ENCODE measurements at regions not wholly inside any gene's neighbourhood (a gene's known extent, or its start where the extent isn't known, plus 50 kb on each side); places are given as distances from the start of the nearest gene placed in this dataset.

DNA sequence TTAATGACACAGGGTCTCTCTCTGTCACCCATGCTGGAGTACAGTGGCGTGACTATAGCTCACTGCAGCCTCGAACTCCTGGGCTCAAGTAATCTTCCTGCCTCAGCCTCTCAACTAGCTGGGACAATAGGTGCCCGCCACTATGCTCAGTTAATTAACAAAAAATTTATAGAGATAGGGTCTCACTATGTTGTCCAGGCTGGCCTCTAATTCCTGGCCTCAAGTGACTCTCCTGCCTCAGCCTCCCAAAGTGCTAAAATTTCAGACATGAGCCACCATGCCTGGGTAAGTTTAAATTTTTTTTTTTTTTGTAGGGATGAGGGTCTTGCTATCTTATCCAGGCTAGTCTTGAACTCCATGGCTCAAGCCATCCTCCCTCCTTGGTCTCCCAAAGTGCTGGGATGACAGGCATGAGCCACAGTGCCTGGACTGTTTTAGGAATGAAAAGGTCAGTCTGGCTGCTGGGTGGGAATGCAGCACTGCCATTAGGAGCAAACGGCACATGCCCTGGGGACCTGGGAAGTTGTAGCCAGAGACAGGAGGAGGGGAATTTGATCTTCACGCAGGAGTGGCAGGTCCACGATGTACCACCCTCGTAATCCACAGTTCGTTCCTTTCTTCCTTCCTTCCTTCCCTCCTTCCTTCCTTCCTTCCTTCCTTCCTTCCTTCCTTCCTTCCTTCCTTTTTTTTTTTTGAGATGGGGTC, 106.7 kb downstream of the HAPSTR1 start:
- no peak for TF ChIP-seq CTCF (IDR thresholded peaks at IDR 0.05; ENCODE audit: insufficient read depth, low read length)
- H3K4me3 ChIP-seq (ENCODE audit: low read depth, low read length) = no peak overlapping the region
- no peak for DNase-seq (ENCODE audit: low read depth)

DNA sequence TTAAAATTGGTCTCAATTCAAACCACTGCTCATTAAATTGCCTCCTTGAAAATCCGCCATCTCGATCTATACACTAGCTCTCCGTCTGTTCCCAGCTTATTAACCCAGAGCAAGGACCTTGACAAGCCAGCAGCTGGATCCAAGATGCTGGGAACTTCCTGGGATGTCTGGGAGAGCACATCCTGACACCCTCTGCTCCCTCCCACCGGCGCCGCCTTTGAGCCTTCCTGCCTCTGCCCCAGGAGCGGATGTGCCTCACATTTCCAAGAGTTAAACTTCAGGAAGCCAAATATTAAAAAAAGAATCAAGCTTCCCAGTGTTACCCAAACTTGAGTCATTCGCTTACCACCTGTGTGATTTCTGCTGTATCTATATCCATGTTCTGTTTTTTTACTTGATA, 107.9 kb downstream of the HAPSTR1 start:
- no peak for TF ChIP-seq CTCF (IDR thresholded peaks at IDR 0.05; ENCODE audit: insufficient read depth, low read length)
- DNase-seq (ENCODE audit: low read depth) = no peak
- H3K4me3 ChIP-seq (ENCODE audit: low read depth, low read length) = no peak overlapping the region

GRCh38 chr16:9199751-9200150, 108.3 kb downstream of the HAPSTR1 start:
- no peak overlapping the region for H3K4me3 ChIP-seq (ENCODE audit: low read depth, low read length)
- no peak for DNase-seq (ENCODE audit: low read depth)
- no peak for TF ChIP-seq CTCF (IDR thresholded peaks at IDR 0.05; ENCODE audit: insufficient read depth, low read length)

GRCh38 chr16:9203956-9204355, 112.5 kb downstream of the HAPSTR1 start:
- H3K4me3 ChIP-seq (ENCODE audit: low read depth, low read length) = no peak overlapping the region
- no peak for TF ChIP-seq CTCF (IDR thresholded peaks at IDR 0.05; ENCODE audit: insufficient read depth, low read length)
- DNase-seq (ENCODE audit: low read depth) = no peak

- TF ChIP-seq CTCF (IDR thresholded peaks at IDR 0.05; ENCODE audit: insufficient read depth, low read length) = no peak
- no peak for DNase-seq (ENCODE audit: low read depth)
- no peak overlapping the region for H3K4me3 ChIP-seq (ENCODE audit: low read depth, low read length)
Measured at GRCh38 chr16:9205661-9206060, 114.2 kb downstream of the HAPSTR1 start.

DNA sequence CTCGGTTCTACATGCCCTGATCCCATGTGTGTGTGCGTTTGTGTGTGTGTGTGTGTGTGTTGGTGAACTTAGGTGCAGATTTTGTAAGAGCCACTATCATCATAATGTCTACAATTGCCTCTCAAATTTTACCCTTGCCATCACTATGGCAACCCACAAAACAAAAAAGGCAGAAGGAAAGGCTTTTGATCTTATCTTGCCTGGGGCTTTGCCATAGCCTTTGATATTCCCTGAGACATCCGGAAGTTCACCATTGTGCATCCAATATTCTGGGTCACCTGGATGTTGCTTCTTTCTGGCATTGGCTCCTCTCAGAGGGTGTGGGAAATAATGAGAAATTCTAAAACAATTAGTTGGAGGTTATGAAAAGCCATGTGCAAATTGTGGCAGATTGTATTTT, 114.7 kb downstream of the HAPSTR1 start:
- H3K4me3 ChIP-seq (ENCODE audit: low read depth, low read length) = no peak overlapping the region
- no peak for DNase-seq (ENCODE audit: low read depth)
- TF ChIP-seq CTCF (IDR thresholded peaks at IDR 0.05; ENCODE audit: insufficient read depth, low read length) = no peak

GRCh38 chr16:9212621-9213020, 121.2 kb downstream of the HAPSTR1 start:
- DNase-seq (ENCODE audit: low read depth) = no peak
- H3K4me3 ChIP-seq (ENCODE audit: low read depth, low read length) = no peak overlapping the region
- TF ChIP-seq CTCF (IDR thresholded peaks at IDR 0.05; ENCODE audit: insufficient read depth, low read length) = no peak

Measured in fibroblast of the aortic adventitia (primary cell).